Activated CD8-positive, alpha-beta memory T cell treated with anti-CD3 and anti-CD28 coated beads for 4 hours (primary cell): ENCODE measurements at regions not wholly inside any gene's neighbourhood (a gene's known extent, or its start where the extent isn't known, plus 50 kb on each side); places are given as distances from the start of the nearest gene placed in this dataset.

Experiments
- DNase-seq, 2 donors: peaks; one replicate each; pipeline ENCODE4 v3.0.0-alpha.2; 2020; ENCODE audit warnings: low read depth in 2 of 2

DNA sequence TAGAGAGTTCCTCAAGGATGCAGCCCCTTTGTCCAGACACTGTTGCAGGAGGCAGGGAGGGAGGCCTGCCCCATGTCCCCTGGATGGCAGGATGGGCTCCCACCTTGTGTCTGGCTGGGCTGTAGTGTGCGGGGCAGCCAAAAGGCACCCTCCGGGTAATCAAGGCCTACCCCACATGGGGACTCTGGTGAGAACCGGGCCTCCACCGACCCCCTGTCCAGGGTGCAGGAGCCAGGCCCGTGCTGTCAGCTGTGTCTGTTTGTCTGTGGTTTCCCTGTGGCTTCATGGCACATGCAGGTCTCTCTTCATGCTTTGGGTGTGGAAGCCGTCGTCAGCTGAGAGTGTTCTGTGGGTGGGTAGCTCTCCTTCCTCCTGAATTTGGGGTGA is 1240.9 kb downstream of the BRD1 start:
- no peak for DNase-seq

DNA sequence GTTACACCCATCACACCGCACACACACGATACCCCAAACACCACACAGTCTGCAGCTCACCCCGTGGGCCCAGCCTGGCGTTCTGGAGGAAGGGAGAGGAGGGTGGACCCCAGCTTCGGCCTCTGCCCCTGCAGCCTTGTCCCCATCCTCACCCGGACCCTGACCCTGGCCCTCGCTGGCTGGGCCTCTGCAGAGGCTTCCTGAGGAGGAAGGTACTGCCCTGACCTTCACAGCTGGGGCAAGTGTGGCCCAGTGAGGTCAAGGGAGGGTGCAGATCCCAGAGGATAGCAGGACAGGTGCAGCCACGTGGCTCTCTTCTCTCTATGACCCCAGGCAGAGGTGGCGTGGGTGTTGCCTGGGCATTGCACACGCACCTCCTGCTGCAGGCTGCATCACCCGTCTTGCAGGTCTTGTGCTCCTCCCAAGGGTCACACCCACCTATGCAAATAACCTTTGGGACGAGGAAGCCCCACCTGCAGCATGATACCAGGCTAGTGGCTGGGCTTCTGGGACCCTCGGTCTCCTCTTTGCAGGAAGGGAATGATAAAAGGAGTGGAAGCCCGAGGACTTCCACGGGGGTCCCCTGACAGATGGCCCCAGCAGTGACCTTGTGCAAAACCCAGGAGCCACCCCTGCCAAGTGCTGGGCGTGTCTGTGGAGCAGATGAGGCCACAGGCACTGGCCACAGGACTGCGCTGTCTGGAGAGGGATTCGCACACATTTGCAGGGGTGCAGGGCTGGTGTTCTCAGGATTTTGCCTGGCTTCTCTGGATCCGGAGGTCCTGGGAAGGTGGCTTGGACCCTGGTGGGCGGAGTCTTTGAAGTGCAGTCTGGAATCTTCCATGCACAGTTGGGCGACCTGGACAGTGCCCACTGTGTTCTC is 1241.5 kb downstream of the BRD1 start:
- no peak for DNase-seq

DNA sequence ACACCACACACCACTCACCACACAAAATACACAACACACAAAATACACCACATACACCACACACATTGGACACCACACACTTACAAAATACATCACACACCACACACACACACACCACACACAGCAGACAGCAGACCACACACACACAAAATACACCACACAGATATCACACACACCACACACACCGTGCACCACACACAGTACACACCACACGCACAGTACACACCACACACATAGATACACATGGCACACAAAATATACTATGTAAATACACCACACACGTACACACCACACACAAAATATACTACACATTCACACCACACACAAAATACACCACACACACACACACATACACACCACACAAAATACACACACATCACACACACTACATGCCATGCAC is 1243.5 kb downstream of the BRD1 start:
- no peak for DNase-seq

GRCh38 chr22:48581796-48582469 is 1245.7 kb downstream of the BRD1 start:
- no peak for DNase-seq

- no peak for DNase-seq
Measured at GRCh38 chr22:48581205-48581766, 1246.4 kb downstream of the BRD1 start.

GRCh38 chr22:48580481-48580970 is 1247.1 kb downstream of the BRD1 start:
- DNase-seq, result no peak

DNA sequence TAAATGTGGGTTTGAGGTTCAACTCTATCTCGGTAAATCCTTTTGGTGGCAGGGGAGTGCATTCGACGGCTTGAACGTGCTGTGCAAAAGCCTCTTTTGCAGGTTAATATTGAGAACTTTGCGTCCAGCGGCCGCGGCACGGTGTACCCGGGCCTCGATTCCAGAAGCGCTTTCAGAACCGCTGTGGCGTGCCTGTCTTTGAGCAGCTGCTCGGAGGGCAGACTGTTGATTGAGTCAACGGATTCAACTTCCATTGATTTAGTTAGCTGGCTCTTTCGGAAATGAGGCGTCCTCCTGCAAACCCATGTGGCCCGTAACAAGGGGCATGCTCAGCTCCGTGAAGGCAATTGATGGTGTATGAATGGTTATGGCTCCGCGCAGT is 1247.8 kb downstream of the BRD1 start:
- no peak for DNase-seq

DNA sequence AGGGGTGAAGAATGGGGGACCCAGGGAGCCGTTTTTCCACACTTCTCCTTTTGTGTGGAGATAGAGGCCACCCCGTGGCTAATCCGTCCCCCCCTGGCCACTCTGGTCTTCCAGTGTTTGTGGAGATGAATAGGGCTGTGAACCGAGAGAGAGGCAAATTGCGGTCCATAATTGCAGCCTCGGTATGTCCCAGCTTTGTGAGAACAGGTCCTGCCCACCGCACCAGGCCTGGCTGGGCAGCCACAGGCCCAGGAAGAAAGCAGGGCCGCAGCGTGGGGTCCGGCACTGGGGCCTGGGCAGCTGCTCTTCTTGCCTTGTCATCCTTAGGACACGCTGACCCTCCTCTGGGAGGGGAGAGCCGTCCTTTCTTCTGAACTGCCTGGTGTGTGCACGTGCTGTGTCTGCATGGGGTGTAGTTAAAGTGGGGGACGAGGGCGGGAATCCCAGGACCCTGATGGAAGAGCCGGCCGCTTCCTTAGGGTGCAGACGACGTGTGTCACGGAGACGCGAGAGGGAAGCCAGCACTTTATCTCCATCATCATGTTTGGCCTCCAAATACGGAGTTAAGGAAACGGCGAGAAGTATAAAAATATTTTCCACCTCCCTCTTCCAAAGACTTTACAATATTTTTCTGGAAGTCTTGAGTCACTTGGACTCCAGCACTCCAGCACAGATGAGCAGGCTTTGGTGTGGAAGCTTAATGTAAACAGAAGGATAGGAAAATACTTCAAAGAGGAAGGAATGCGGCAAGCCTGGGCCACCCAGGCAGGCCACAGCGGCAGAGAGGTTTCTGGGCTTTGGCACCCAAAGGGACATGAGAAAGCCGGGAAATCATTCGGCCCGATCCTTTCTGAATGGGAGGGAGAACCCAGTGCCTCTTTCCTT is 1248.4 kb downstream of the BRD1 start:
- DNase-seq, result no peak

GRCh38 chr22:48578138-48579042 is 1249.3 kb downstream of the BRD1 start:
- no peak for DNase-seq

- no peak for DNase-seq
Measured at GRCh38 chr22:48577691-48578090, 1250.0 kb downstream of the BRD1 start.

DNA sequence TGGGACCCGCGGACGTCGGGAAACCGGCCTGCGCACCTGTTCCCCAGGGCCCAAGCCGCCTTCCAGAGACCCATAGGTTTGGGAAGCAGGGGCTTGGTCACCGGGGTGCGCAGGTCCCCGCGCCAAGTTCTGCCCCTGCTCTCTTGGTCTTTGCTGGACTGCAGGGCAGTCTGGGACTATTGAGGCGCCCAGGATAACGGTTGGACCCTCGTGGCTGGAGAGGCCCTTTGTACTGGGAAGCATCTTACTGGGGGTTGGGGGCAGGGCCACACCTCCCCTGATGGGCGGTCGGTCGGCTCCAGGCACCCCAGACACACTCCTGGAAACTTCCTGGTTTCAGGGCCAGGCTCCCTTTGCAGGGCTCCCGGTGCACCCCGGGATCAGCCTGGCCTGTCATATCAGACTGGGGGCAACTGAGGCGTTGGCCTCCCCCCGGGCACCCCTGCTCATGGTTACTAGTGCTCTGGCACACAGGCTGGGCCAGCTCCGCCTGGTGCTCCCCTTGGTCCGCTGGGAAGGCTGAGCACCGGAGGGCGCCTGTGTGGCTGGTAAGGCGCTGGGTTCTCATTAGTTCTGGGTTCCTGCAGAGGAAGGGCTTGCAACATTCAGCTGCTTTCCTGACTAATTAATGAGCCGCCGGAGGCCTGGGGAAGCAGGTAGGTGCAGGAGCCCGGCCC is 1250.5 kb downstream of the BRD1 start:
- DNase-seq, result no peak

DNA sequence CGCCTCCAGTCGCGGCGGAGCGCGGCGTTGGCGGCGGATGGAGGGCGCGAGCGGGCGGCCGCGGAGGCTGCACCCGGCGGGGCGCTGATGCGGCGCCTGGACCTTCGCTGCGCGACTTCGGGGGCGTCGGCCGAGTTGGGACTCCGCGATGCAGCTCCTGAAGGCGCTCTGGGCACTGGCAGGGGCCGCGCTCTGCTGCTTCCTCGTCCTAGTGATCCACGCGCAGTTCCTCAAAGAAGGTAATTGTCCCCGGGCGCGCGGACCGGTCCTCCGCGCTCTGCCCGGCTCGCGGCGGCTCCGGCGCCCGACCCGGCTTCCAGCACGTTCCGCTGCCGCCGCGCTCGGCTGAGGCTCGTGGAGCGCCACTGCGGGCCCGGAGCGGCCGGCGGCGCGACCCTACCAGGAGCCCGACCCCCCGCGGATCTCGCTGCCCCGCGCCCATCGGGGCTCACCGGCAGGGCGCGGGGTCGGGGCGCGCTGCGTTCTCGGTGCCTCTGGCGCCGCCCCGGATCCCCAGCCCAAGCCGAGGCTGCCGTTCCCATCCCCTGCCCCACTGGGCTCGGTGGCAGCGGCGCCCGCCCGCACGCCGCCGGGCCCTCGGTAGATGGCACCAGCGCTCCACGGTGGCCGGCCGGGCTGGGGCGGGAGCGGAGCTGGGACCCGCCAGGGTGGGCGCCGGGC is 1251.2 kb downstream of the BRD1 start:
- DNase-seq, result no peak

- no peak for DNase-seq
Measured at GRCh38 chr22:48575618-48576332, 1251.9 kb downstream of the BRD1 start.

GRCh38 chr22:48574776-48575617 is 1252.7 kb downstream of the BRD1 start:
- no peak for DNase-seq

GRCh38 chr22:48573766-48574165 is 1253.9 kb downstream of the BRD1 start:
- DNase-seq, result no peak

GRCh38 chr22:48572951-48573350 is 1254.7 kb downstream of the BRD1 start:
- no peak for DNase-seq

DNA sequence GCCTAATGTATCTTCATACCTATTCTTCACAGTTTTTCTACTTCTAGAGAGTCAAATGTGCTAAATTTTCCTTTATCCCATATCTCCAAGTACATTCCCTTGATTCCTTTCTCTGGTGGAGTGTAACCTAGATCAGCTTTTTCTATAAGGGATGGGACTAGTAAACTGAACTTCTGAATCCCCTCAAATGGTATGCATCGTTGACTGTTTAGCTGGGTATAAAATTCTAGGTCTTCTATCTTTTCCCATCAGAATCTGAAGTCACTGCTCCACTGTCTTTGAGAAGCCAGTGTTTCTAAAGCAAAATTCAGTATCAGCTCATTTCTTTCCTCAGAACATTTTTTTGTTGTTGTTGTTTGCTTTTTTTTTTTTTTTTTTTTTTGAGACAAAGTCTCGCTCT is 1256.8 kb downstream of the BRD1 start:
- DNase-seq, result no peak
